Endometrium (tissue), 2 donors: ENCODE measurements at regions not wholly inside any gene's neighbourhood (a gene's known extent, or its start where the extent isn't known, plus 50 kb on each side); places are given as distances from the start of the nearest gene placed in this dataset.
A peak's percentile ranks its signal among the peaks of the same experiment; 100 is the strongest.
"Not testable (repeated sequence)": the region's sequence is repeated elsewhere in the genome, so short reads cannot be mapped to it uniquely, and the experiment has no call there.

Source experiments
- FAIRE-seq: peaks from 2 replicates; lab custom pipeline; 2012; peaks lifted over from hg19 to GRCh38; lab: Jason Lieb, UNC
- donor health status: control.
- donor health status: control.

- FAIRE-seq: no peak
These were observed 192.9 kb upstream of the PTGFR start for GRCh38 chr1:78297836-78298235.

GRCh38 chr1:78298349-78298748 is 192.4 kb upstream of the PTGFR start:
- no peak for FAIRE-seq

GRCh38 chr1:78301141-78301540 is 189.6 kb upstream of the PTGFR start:
- FAIRE-seq: no peak

- no peak for FAIRE-seq
These were observed 187.2 kb upstream of the PTGFR start for GRCh38 chr1:78303620-78304019.

- no peak for FAIRE-seq
These were observed 186.4 kb upstream of the PTGFR start for GRCh38 chr1:78304341-78304740.

- FAIRE-seq: no peak
These were observed 186.0 kb upstream of the PTGFR start for GRCh38 chr1:78304761-78305160.

- not testable (repeated sequence) for FAIRE-seq
These were observed 180.5 kb upstream of the PTGFR start for GRCh38 chr1:78310261-78310660.

GRCh38 chr1:78318011-78318410 is 172.8 kb upstream of the PTGFR start:
- no peak for FAIRE-seq

- no peak for FAIRE-seq
These were observed 171.2 kb upstream of the PTGFR start for GRCh38 chr1:78319603-78320002.

- no peak for FAIRE-seq
These were observed 167.7 kb upstream of the PTGFR start for GRCh38 chr1:78322928-78323680.

- FAIRE-seq: no peak
These were observed 165.5 kb upstream of the PTGFR start for GRCh38 chr1:78325293-78325692.

GRCh38 chr1:78329475-78329874 is 161.3 kb upstream of the PTGFR start:
- no peak for FAIRE-seq

GRCh38 chr1:78331799-78332198 is 159.0 kb upstream of the PTGFR start:
- no peak for FAIRE-seq

GRCh38 chr1:78333502-78333901 is 157.3 kb upstream of the PTGFR start:
- FAIRE-seq: no peak

- no peak for FAIRE-seq
These were observed 156.7 kb upstream of the PTGFR start for GRCh38 chr1:78334114-78334513.

- no peak for FAIRE-seq
These were observed 155.8 kb upstream of the PTGFR start for GRCh38 chr1:78334952-78335351.

- not testable (repeated sequence) for FAIRE-seq
These were observed 154.0 kb upstream of the PTGFR start for GRCh38 chr1:78336751-78337150.

- no peak for FAIRE-seq
These were observed 151.3 kb upstream of the PTGFR start for GRCh38 chr1:78339490-78339889.

GRCh38 chr1:78340006-78340405 is 150.8 kb upstream of the PTGFR start:
- no peak for FAIRE-seq

GRCh38 chr1:78348496-78349284 is 142.1 kb upstream of the PTGFR start:
- FAIRE-seq: no peak

- no peak for FAIRE-seq
These were observed 139.1 kb upstream of the PTGFR start for GRCh38 chr1:78351551-78352216.

- FAIRE-seq: peak; percentile 43
These were observed 135.1 kb upstream of the PTGFR start for GRCh38 chr1:78355656-78356055.

- no peak for FAIRE-seq
These were observed 132.6 kb upstream of the PTGFR start for GRCh38 chr1:78358165-78358564.
